NCI-H2029 treated with DMSO at 0.1 percent for 48 hours (cell line): ENCODE measurements at regions not wholly inside any gene's neighbourhood (a gene's known extent, or its start where the extent isn't known, plus 50 kb on each side); places are given as distances from the start of the nearest gene placed in this dataset.
"Not testable (repeated sequence)": the region's sequence is repeated elsewhere in the genome, so short reads cannot be mapped to it uniquely, and the experiment has no call there.

Experiments used
- DNase-seq: peaks from one replicate; lab custom pipeline; 2025; lab: John Stamatoyannopoulos, UW

DNA sequence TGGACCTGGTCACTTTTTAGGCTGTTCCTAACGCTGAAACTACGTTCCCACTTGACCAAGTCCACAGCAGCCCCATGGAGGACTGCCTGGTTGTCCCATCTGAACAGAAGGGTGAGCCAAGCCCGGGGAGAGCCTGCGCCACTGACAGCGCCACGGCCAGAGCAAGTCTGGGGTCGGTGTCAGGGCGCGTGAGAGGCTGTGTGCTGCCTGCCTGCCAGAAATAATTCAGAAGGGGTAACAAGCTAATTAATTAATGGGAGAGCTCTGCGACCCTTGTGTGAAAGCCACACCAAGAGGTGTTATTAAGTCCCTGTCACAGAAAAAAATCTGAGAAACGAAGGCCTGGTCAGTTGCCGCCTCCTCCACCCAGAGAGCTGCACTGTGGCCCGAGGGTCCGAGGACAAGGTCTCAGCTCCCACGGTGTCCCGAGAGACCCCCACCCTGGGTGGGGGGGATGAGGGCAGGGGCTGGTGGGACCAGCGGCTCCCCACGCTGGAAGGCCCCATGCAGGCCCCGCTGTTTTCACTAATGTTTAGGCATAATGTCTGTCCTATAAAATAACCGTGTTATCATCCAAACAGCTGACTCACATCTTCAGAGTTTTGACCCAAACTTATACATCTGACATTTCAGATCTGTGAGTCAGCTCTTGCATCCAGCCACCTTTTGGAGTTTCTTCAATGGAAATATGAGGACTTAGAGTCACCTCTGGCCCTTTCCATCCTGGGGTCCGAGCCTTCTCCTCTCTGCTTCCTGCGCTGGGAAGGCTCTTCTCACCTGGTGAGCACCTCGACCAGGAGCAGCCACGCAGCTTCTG, 58.5 kb downstream of the DLL1 start:
- no peak for DNase-seq

DNA sequence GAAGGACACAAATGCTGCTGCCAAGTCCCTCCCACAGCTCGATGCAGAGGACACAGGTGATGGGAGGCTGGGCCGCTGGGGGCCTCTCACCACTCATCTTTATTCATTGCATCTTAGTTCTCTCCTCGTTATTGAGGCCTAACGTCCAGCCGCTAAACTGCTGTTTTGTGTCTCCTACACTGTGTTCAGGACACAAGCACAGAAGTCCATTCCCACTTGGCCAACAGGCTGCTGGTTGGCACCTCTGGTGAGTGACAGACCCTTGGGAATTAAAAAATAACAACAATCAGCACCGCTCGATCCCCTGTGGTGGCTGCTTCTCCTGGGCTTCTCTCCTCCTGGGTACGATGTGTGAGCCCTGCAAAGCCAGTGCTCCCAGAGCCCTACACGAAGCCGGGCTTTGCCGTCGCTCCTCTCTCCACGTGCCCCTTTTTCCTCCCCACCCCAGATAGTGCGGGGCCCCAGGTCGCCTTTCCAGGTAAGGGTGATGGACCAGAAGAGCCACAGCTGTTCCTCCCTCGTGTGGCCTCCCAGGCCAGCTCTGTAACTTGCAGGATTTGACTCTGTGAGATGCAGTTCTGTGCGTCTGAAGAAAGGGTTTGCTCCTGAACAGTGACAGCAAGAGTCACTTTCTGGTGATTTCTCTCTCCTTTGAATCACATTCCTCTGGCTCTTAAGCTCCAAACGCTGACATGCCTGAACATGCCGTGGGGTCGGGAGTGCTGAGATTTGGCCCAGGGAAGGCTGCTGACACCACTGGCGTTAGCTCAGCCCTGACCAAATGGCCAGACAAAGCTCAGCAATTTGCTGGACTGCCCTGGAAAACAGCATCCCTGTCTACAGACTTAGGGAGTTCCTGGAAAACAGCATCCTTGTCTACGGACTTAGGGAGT, 59.3 kb downstream of the DLL1 start:
- DNase-seq, result no peak

DNA sequence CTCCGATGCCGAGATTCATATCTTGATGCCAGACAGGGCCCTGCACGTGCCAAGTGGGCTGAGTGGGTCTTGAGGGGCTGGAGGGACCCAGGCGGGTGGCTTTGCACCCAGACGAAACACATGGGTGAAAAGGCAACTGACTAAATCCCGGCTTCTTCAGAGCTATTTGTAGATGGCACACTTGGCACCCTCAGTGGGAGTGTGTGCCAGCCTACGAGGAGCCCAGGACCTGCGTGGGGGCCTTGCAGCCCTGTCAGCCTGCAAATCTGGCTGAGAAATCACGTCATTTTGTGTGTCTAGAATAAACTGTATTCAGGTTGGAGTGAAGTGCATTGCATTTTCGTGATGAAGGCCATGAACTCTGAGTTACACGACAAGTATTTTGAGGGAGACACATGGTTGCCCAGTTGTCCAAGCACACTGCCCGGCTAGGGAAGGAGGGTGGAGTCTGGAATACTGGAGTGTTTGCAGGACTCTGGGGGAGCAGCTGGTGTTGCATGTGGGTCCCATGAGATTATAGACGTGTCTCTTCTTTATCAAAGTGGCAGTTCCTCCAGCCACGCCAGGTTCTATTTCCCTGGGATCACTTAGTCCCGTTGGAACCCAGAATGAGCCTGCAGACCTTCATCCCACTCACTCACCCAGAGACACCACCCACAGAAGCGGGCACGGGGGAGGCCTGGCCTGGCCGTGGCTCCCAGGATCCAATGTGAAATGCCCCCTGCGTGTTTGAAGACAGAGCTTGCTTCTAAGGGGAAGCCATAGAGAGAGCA, 60.2 kb downstream of the DLL1 start:
- no peak for DNase-seq

DNA sequence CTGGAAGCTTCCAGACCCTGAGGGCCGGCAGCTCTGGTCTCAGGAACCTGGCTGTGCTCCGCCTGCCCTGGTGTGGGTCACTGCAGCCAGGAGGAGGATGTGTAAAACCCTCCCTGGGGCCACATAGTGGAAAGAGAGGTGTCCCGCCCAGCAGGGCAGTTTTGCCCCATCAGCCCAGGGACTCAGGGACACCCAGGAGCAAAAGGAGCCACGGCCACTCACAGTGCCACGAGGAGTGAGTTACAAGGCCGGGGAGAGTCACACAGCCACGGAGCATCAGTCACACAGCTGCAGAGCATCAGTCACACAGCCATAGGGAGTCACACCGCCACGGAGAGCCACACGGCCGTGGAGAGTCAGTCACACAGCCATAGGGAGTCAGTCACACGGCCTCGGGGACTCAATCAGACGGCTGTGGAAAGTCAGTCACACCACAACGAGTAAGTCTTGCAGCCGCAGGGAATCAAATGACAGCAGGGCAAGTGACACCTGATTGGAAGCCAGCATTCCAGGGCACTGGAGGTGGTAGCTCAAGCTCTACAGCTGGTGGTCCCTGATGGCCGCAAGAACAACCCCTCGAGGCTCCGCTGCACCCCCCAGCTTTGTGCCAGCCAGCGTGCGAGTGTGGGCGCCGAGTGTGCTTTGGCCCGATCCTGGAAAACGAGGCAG, 60.9 kb downstream of the DLL1 start:
- DNase-seq, result no peak

DNA sequence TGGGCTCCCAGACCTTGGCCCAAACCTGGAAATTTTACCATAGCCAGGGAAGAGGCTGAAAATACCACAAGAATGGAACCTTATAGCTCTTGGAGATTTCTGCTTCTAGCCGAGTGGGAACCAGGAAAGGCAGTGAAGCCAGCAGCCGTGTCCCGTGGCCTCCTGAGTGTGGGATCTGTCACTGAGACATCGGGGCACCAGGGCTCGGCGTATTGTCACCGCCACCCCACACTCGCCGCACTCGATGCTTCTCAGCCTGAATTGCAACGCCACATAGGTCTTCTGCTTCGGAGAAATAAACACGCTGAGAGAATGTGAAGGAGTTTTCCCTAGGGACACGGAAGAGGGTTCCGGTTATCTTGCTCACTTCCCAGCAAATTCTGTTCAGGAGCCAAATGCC, 61.5 kb downstream of the DLL1 start:
- no peak for DNase-seq

DNA sequence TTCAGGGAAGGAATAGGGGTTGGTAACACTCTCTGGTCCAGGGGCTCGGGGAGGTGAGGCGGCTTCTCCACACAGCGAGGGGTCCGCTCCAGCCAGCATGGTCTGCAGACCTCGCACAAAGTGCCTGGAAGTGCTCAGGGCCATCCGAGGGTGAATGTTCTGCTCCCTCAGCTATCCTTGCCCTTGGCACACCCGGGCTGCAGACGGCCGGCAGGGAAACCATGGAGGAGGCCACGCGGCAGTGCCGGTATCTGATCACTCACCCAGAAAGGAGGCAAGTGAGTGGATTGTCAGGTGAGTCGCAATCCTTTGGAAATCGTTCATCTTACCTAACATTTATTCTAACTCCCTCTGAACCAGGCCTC, 62.0 kb downstream of the DLL1 start:
- DNase-seq, result no peak

DNA sequence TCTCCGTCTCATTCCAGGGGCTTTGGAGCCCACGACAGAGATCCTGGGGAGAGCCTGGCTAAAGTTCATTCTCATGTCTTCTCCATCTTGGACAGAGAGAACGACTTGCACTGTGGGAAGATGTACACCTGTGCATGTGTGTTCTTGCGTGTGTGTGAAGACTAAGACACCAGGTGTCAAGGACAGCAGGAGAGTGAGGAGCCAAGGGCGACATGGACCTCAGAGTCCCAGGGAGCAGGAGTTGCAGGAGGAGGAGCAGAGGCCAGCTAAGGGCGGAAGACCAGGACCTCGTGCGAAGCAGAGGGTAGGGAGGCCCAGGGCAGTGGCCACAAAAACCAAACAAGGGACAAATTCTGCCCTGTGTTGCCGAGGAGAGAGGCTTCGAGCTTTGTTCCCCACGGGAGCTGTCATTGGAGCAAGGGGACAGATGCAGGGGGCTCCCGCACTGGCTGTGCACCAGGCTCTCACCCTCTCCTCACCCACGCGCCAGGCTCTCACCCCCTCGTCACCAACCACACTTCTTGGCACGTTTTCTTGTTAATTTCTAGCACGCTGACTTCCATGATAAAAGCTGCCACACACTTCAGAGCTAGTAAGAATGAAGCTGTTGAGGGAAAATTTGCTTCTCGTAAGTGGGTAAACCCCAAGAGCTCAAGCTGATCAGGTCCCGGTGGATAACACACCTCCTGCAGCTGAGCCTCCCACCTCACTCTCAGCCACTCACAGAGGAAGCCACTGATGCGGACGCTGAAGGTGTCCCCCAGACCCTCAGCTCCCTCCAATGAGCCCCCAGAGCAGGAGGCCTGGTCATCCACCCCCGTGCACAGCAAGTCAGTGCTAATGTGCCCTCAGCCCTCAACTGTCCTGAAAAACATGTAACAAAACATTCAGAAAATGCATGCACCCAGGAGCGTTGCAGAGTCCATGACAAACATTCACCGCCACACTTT, 62.6 kb downstream of the DLL1 start:
- no peak for DNase-seq

DNA sequence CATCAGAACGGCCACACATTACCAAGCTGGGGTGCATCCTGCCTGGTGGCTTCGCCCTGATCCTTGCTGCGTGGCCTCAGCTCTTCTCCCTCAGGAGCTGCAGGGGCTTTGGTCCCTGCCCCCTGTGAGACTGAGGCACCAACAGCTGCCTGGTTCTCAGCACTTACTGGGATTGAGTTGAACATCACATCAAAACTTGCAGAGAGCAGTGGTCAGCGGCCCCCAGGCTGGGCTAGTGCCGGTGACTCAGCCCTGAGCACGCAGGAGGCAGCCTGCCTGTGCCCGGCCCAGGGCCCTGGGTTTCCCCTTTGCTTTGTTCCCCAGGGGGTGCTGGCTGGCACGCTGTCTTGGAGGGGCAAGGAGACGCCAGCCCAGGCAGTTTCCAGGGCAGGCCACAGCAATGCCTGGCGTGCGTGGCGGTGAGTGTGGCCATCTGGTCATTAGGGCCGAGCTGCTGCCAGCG, 63.3 kb downstream of the DLL1 start:
- DNase-seq, result no peak

DNA sequence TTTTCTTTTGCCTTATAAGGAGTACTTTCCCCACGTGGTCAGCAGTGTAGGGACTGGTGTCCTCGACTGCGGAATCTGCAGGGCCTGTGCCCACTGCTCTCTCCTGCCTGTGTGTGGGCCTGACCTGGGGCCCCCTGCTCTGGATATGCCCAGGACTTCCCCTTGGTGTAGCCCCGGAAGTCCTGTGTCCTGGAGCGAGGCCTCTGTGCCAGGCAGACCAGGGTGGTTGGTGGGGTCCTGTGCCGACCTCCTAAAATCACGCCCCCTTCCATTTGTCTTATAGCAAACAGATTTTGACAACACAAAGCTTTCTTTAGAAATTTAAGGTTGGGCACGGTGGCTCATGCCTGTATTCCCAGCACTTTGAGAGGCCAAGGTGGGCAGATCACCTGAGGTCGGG, 64.2 kb downstream of the DLL1 start:
- DNase-seq, result no peak

DNA sequence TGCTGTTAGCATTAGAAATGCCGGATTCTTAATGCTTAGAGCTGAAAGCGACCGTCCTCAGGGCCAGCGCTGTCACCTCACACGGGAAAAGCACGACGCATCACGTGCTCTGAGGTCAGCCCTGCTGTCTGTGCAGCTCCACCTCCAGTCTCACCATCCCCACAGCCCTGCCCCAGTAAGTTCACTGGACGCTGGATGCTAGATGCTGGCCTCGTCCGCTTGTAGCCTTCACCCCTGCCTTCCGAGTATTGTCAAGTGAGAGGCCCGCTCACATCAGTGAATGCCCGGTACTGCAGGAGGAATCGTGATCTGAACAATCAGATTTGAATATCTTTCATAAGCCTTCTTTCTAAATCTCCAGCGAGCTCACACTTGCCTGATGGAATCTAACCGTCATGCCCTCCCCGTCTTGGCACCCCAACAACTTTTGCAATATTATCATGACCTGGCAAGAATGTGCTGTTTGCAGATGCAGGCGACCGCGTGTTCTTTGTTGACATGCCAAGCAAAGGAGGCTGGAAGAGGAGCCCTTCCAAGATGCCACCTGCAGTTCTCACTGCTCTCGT, 64.9 kb downstream of the DLL1 start:
- DNase-seq, result no peak

DNA sequence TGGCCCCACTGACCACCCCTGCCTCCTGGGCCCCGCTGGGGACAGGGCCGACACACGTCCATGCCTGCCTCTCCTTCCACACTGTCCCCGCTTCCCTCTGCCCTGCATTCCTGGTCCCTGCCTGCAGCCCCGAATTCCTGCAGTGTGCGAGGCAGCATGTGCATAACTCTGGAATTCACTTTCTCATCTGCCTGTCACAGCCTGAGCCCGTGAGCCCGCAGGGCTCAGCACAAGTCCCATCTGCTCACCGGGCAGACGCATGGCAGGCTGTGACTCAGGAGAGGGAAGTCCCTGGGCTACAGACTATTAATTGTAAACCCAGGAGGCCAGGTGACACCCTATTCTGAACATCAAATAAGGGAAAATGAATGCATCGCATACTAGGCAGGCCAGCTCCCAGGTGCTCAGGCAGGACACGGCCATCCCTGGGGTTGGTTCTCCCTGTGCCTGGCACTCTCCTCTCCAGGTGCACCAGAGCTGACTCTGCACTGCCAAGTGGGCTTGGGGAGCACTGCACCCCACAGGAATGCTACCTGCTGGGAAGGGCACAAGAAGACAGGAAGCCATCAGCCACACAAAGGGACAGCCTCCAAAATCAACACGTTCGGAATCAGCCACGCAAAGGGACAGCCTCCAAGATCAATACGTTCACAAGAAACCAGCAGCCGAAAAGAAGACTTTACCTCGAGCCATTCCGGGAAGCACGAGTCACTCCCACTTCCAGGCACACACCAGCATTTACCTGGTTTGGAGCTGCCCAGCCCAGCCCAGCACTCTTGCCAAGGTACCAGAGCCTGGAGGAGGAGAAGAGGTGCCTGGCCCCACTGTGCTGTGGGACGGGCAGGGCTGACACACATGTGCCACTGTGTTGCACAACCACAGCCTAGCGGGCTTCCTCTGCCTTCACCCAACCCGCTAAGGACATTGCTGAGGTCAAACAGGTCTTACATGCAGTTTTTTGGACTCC, 65.9 kb downstream of the DLL1 start:
- DNase-seq, result no peak

DNA sequence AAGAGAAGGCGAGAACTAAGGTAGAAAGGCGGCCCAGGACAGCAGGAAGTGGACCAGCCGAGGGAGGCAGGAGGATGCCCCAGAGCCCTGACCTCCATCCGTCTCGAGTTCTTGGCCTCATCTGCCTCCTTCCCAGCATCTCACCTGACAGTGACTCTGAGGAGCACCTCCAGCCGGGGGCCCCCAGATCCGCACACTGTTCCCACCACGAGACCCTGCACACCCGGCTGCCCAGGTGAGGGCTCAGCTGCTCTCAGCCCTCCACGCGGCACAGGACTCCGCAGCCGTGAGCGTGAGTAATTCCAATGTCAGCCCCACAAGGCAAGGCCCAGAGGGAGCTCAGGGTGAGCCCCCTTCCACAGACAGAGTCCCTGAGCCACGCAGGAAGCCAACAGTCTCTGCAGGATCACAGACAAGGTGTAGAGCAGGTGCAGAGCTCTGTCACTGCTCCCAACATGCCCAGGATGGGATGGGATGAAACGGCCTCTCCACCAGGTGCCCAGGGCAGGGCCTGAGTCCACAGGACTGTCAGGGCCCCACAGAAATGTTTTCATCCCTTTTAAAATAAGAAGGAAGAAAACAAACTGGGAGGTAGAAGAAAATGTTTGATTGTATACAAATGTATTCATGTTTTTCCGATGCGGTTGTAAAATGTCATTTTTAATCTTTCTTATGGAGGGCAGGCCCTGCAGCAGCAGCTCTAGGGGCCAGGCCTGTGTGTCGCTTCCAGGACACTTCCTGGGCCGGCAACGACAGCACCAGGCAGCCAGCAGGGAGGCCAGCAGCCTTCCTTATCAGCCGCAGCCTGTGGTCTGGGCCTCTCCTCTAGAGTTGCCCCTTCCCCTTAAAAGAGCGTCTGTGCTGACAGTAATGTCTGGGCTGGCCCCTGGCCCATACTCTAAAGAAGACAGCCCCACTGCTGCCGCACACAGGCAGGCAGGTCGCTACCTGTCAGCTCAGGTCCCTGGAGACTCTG, 66.9 kb downstream of the DLL1 start:
- no peak for DNase-seq

DNA sequence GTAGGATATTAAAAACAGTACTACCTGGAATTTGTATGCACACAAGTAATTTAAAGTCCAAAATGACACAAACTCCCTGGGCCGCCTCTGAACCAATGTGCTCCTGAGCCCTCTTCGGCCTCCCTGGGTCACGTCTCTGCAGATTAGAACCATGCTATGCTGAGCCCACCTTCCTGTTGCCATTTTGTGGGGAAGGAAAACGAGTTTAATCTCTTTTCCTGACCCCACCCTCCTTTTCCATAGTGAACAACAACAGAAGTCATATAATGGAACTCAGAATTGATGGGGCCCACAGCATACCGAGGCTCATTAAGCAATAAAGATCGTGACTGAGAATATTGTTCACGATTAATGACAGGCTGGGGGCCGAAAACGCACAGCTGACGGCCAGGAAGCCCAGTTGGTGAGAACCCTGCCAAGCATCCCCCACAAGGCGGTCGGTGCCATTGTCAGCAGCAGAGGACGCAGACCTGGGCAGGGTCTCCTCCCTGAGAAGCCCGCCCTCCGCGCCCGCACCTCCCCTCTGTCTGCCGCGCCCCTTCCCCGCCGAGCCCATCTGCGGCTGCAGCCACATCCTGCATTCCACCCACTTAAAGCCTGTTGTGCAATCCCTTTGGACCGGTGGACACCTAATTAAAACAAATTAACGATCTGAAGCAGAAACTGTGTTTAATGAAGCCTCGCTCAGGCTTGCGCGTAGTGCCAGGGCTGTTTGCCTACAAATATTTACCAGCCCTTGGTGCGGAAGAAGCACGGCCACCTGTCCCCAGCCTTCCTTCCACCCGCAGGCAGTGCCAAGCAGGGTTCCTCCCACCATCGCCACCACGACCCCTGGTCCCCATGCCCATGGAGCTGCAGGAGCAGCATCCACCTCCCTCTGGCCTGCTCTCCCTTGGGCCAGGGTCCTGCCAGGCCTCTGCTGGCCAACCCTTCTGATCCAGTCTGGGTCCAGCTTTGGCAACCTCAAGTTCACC, 68.1 kb downstream of the DLL1 start:
- peak; percentile 83 for DNase-seq

DNA sequence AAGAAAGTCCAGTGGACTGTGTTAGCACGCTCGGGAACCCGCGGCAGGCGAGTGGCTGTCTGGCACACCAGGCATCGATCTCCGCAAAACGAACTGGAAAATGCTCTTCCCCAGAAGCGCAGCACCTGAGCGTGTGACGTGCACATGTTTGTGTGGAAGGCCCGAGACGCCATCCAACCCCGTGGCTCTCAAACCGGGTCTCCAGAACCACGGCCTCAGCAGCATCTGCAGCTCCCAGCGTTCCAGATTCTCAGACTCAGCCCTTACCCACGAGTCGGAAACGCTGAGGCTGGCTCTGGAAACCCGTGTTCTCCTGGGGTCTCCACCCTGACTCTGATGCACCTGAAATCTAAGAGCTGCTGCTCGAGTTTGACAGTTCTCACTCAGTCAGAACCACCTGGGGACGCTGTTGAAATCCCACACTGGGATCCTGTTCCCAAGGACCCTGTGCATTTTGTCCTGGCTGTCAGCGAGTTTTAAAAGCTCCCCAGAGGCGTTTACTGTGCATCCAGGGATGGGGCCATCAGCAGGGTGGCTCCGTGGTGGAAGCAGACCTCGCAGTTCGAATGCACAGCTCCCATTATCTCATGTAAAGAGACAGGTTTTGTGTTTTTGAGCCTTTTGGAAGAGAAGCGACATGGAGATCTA, 69.0 kb downstream of the DLL1 start:
- no peak for DNase-seq

DNA sequence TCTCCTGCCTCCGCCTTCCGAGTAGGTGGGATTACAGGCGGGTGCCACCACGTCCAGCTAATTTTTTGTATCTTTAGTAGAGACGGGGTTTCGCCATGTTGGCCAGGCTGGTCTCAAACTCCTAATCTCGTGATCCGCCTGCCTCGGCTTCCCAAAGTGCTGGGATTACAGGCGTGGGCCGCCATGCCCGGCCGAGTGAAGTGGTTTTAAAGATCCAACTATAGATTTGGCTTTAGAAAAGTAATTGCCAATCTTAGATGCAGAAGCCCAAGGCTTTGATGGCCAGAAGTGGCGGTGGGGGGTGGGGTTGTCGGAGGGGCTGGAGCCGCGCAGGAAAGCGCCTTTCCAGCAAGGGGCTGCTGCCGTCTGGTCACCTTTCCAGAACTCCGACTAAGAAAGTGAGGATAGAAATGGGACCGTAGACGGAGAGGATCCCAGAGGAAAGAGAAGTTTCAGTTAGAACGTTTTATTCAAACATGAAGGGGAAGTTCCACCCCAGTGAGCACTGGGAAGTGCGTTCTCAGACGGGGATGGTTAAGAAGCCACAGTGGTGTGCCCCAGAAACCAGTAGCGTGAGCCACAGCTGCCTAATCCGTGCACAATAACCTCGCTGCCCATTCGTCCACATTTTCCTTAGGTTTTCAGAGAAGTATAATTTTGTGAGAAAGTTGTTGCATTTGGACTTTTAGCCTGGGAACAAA, 69.7 kb downstream of the DLL1 start:
- no peak for DNase-seq

DNA sequence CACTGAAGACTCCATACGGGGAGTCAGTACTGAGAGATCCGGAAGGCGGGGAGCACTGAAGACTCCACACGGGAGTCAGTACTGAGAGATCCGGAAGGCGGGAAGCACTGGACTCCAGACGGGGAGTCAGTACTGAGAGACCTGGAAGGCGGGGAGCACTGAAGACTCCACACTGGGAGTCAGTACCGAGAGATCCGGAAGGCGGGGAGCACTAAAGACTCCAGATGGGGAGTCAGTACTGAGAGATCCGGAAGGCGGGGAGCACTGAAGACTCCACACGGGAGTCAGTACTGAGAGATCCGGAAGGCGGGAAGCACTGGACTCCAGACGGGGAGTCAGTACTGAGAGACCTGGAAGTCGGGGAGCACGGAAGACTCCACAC, 77.2 kb downstream of the DLL1 start:
- DNase-seq, result not testable (repeated sequence)
